Motor neuron (in vitro differentiated cells): ENCODE measurements at regions not wholly inside any gene's neighbourhood (a gene's known extent, or its start where the extent isn't known, plus 50 kb on each side); places are given as distances from the start of the nearest gene placed in this dataset.
"Not testable (repeated sequence)": the region's sequence is repeated elsewhere in the genome, so short reads cannot be mapped to it uniquely, and the experiment has no call there.

Source experiments
- ATAC-seq, 8 experiments: fragments of 200-7000 bp; cut with Tn5 transposase; replicated peaks in 6 of 8; 2 replicates each; pipeline ENCODE4 v1.8.0; 2021; ENCODE audit warnings: mild to moderate bottlenecking in 8 of 8, moderate library complexity in 8 of 8
- H3K27ac ChIP-seq, 2 donors: fragments of 250-450 bp; sonication (Bioruptor Pico); 2 replicates each; pipeline ENCODE4 v1.9.0; 2021; ENCODE audit warnings: antibody characterized with exemption in 2 of 2, mild to moderate bottlenecking in 2 of 2, moderate library complexity in 1 of 2
- H3K4me1 ChIP-seq, 2 donors: fragments of 250-450 bp; sonication (Bioruptor Pico); replicated peaks in 1 of 2; 2 replicates each; pipeline ENCODE4 v1.6.1; 2021; ENCODE audit warnings: antibody characterized with exemption in 2 of 2, mild to moderate bottlenecking in 2 of 2, moderate library complexity in 1 of 2
- H3K4me3 ChIP-seq, 5 donors: fragments of 250-450 bp; sonication (Bioruptor Pico); 2 replicates each; pipeline ENCODE4 v1.9.0; 2021; ENCODE audit warnings: antibody characterized with exemption in 5 of 5, mild to moderate bottlenecking in 5 of 5, moderate library complexity in 4 of 5
- WGBS, 10 experiments: fragments of 450-650 bp; shearing (Covaris generic); methylation state at CpG; one replicate each; pipeline ENCODE4 v1.0.0; 2022; 5-methylcytosine and 5-hydroxymethylcytosine counted together
- in situ Hi-C, 9 experiments: fragments of 400-800 bp; cut with MboI; loops; one replicate each; pipeline ENCODE4 v1.15.0; 2021; ENCODE audit warnings: low sequenced_read_pairs in 9 of 9, low pct_unique_long_range_greater_than_20kb in 2 of 9; ENCODE audit not compliant: unreplicated experiment in 9 of 9

DNA sequence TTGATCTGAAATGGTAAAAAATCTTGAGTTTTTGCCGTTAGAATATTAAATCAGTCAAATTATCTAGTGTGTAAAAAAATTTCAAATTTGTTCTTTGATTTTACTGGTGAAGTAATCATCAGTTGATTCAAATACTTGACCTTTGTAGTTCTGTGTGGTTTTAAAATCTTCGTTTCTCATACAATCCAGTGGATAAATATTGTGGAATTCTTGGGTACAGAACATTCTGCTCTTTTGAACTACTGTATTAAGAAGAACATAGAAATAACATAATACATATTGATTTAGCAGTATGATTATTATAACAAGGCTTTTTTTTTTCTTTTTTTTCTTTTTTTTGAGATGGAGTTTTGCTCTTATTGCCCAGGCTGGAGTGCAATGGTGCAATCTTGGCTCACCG is 491.8 kb downstream of the CD109 start:
- Histone ChIP-seq H3K4me3 (no peak overlapping the region), H3K27ac (no peak overlapping the region), H3K4me1 (no peaks in the 10 kb centered on the region)
- WGBS, 10 experiments, result 57 to 100% (median 78%) methylated on average over 2 to 3 of the region's 3 CpGs
- in situ Hi-C loops, result no loop called here
- ATAC-seq, result no peak

- in situ Hi-C loops, result no loop called here
- ATAC-seq, result peak in 3 of 8 experiments; percentile 49 to 100 (median 78)
Observed at GRCh38 chr6:74182992-74183391, 487.0 kb downstream of the CD109 start.

GRCh38 chr6:74181471-74181870 is 485.5 kb downstream of the CD109 start:
- H3K4me3 ChIP-seq, result no peak overlapping the region
- in situ Hi-C loops, result no loop called here
- H3K27ac ChIP-seq, result no peak overlapping the region
- no peak for ATAC-seq
- H3K4me1 ChIP-seq, result no peaks in the 10 kb centered on the region

More at GRCh38 chr6:74182992-74183391, 487.0 kb downstream of the CD109 start:
- no peak overlapping the region for H3K4me3 ChIP-seq
- H3K27ac ChIP-seq, result no peak overlapping the region
- no peaks in the 10 kb centered on the region for H3K4me1 ChIP-seq
- 0 to 100% (median 80%) methylated on average over 1 to 5 of the region's 5 CpGs; no CpG with 5 or more reads in 2 of the 10 experiments for WGBS, 10 experiments

- 32 to 94% (median 75%) methylated on average over 1 to 4 of the region's 4 CpGs; no CpG with 5 or more reads in 3 of the 10 experiments for WGBS, 10 experiments
- Histone ChIP-seq H3K4me1 (no peaks in the 10 kb centered on the region), H3K27ac (no peak overlapping the region), H3K4me3 (no peak overlapping the region)
- no peak for ATAC-seq
- in situ Hi-C loops, result no loop called here
Observed at GRCh38 chr6:74177506-74177905, 481.5 kb downstream of the CD109 start.

GRCh38 chr6:74170550-74170949 is 474.5 kb downstream of the CD109 start:
- H3K4me1 ChIP-seq, H3K4me3 ChIP-seq, H3K27ac ChIP-seq, in situ Hi-C loops: not testable (repeated sequence)
- WGBS, 10 experiments, result 0 to 100% (median 100%) methylated on average over 2 of the region's 2 CpGs; no CpG with 5 or more reads in 2 of the 10 experiments
- peak in 1 of 8 experiments; percentile 39 for ATAC-seq

DNA sequence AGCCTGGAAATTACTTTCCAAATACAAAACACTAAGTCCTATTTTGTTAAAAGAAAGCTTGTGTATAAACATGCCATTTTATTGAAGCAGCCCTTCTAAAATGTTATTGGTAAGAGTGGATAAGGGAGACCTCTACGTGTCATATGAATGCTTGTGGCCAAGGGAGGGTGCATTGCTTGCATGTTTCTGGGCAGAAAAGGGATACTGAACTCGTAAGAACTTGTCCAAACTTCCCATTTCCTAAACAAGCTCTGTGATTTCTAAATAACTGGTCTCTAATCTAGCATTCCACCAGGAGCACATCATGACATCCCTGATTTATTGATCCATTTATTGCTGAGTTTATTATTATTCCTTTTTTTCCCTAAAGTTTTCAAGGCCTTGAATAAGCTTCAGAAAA is 474.1 kb downstream of the CD109 start:
- Histone ChIP-seq H3K4me3 (no peak overlapping the region), H3K4me1 (no peaks in the 10 kb centered on the region), H3K27ac (no peak overlapping the region)
- 0 to 80% (median 65%) methylated on average over 1 to 2 of the region's 2 CpGs; no CpG with 5 or more reads in 3 of the 10 experiments for WGBS, 10 experiments
- ATAC-seq, result no peak
- in situ Hi-C loops, result no loop called here

- Histone ChIP-seq H3K4me1 (no peaks in the 10 kb centered on the region), H3K4me3 (no peak overlapping the region), H3K27ac (no peak overlapping the region)
- WGBS, 10 experiments, result 0 to 100% (median 59%) methylated on average over 1 of the region's 1 CpG; no CpG with 5 or more reads in 4 of the 10 experiments
- ATAC-seq, result no peak
- in situ Hi-C loops, result no loop called here
Observed at GRCh38 chr6:74167976-74168375, 472.0 kb downstream of the CD109 start.

- H3K4me3 ChIP-seq, result no peak overlapping the region
- no peak overlapping the region for H3K27ac ChIP-seq
- no peak for ATAC-seq
- in situ Hi-C loops, result no loop called here
- H3K4me1 ChIP-seq, result no peaks in the 10 kb centered on the region
- 0 to 80% (median 50%) methylated on average over 1 of the region's 1 CpG; no CpG with 5 or more reads in 4 of the 10 experiments for WGBS, 10 experiments
Observed at GRCh38 chr6:74167511-74167910, 471.5 kb downstream of the CD109 start.

DNA sequence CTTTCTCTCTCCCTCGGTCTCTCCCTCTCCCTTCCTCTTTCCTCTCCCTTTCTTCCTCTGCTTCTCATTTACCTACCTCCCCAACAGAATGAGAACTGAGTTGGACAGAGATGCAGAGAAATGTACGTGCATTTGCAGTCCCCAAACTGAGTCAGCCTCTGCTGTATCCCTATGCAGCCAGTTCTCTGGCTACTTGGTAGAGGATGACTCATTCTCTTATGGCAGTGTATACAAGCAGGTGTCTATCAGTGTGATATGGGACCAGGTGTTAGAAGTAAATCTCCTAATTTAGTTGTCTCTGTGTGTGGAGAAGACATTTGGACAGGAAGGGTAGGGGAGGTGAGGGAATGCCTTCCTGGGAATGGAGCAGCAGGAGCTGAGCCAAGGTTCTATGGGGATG is 470.8 kb downstream of the CD109 start:
- in situ Hi-C loops, result no loop called here
- no peak overlapping the region for H3K27ac ChIP-seq
- no peaks in the 10 kb centered on the region for H3K4me1 ChIP-seq
- ATAC-seq, result peak in 2 of 8 experiments; percentile 34 to 38
- 25 to 67% (median 50%) methylated on average over 1 to 2 of the region's 2 CpGs; no CpG with 5 or more reads in 1 of the 10 experiments for WGBS, 10 experiments
- H3K4me3 ChIP-seq, result no peak overlapping the region

GRCh38 chr6:74161380-74161779 is 465.4 kb downstream of the CD109 start:
- in situ Hi-C loops, result no loop called here
- Histone ChIP-seq H3K4me3 (no peak overlapping the region), H3K27ac (no peak overlapping the region), H3K4me1 (no peaks in the 10 kb centered on the region)
- no peak for ATAC-seq

DNA sequence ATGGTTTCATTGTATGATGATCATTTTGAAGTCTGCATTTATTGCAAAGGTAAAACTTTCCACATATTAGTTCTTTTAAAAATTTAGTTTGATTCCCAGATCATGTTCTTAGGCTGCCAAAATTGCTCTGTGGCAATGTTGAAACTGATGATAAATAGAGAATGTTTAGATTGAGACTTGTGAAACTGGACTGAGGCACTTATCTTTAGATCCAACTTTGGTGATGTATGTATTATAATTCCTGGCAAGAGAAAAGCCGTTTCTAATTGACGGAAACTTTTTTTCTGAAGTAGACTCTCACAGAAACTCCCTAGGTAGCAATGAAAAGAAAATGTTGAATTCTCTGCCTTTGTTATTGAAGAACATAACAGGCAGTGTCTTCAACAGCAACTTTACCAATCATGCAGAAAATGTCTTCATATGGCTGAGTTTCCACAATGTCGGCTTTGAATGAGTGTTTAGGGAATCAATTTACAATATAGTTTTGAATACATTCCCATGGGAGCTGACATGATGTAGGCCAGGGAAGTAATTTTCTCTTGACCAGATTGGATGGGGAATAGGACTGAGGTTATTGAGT is 456.2 kb downstream of the CD109 start:
- Histone ChIP-seq H3K27ac (no peak overlapping the region), H3K4me1 (peaks cover 3 to 8% of the 10 kb centered on the region in 2 donors), H3K4me3 (no peak overlapping the region)
- in situ Hi-C loops, result no loop called here
- peak in 1 of 8 experiments; percentile 32 for ATAC-seq
- 47 to 100% (median 85%) methylated on average over 1 to 3 of the region's 3 CpGs; no CpG with 5 or more reads in 1 of the 10 experiments for WGBS, 10 experiments

GRCh38 chr6:74145931-74146330 is 449.9 kb downstream of the CD109 start:
- Histone ChIP-seq H3K27ac (no peak overlapping the region), H3K4me3 (no peak overlapping the region), H3K4me1 (no peaks in the 10 kb centered on the region)
- in situ Hi-C loops, result no loop called here
- ATAC-seq, result no peak

DNA sequence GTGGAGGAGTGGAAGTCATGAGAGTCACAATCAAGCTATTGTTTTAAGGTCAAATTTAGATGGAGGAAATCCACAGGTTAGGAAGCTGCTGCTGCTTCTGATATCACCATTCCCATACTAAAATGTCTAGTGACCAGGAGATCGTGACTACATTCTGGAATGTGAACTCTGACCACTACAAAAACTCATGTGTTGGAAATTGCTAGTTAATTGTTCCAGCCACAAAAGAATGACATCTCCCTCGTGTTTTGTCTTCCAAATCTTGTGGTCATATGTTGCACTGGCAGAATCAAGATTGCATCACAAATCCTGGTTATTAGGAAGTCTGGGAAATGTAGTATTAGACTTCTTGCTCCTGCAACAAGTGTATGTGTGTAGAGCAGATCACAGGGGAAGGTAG is 441.9 kb downstream of the CD109 start:
- Histone ChIP-seq H3K4me3 (peak overlapping the region; percentile 12 to 29 (median 24)), H3K4me1 (peaks cover 3% of the 10 kb centered on the region in 2 donors), H3K27ac (peak overlapping the region in 1 of 2 donors; percentile 57)
- peak in 6 of 8 experiments; percentile 29 to 96 (median 93) for ATAC-seq
- 0 to 80% (median 30%) methylated on average over 1 to 2 of the region's 2 CpGs; no CpG with 5 or more reads in 3 of the 10 experiments for WGBS, 10 experiments
- in situ Hi-C loops, result no loop called here

- peak in 1 of 8 experiments; percentile 93 for ATAC-seq
- in situ Hi-C loops, result no loop called here
- no peak overlapping the region for H3K27ac ChIP-seq
- H3K4me1 ChIP-seq, result peaks cover 3% of the 10 kb centered on the region in 2 donors
- H3K4me3 ChIP-seq, result no peak overlapping the region
Observed at GRCh38 chr6:74134327-74134726, 438.3 kb downstream of the CD109 start.
